NB4 (cell line): ENCODE measurements at regions not wholly inside any gene's neighbourhood (a gene's known extent, or its start where the extent isn't known, plus 50 kb on each side); places are given as distances from the start of the nearest gene placed in this dataset.
A peak's percentile ranks its signal among the peaks of the same experiment; 100 is the strongest.

ENCODE experiments used
- DNase-seq: peaks from one replicate; pipeline ENCODE4 v3.0.0; 2010; ENCODE audit warnings: low read depth
- H3K4me3 ChIP-seq: one replicate; pipeline ENCODE4 v1.5.1; 2011; ENCODE audit warnings: mild to moderate bottlenecking, low read depth, low read length, moderate library complexity
- CTCF ChIP-seq: IDR thresholded peaks from one replicate; pipeline ENCODE4 v1.5.1; 2012; ENCODE audit warnings: low read depth, low read length
- MAX ChIP-seq: IDR thresholded peaks from 2 replicates; pipeline ENCODE4 v1.6.1; 2011; ENCODE audit warnings: low read depth, low read length
- MYC ChIP-seq: IDR thresholded peaks from 2 replicates; pipeline ENCODE4 v1.6.1; 2011; ENCODE audit warnings: low read depth, low read length
- POLR2A ChIP-seq: IDR thresholded peaks from 2 replicates; pipeline ENCODE4 v1.6.1; 2011; ENCODE audit warnings: mild to moderate bottlenecking; ENCODE audit not compliant: insufficient read length; ENCODE audit errors: extremely low read depth

GRCh38 chr2:128640845-128641360 lies 322.2 kb upstream of the HS6ST1 start:
- no peak overlapping the region for H3K4me3 ChIP-seq
- no peak for DNase-seq
- no peak for TF ChIP-seq MAX
- no peak for TF ChIP-seq CTCF
- TF ChIP-seq MYC = no peak
- no peak for TF ChIP-seq POLR2A

DNA sequence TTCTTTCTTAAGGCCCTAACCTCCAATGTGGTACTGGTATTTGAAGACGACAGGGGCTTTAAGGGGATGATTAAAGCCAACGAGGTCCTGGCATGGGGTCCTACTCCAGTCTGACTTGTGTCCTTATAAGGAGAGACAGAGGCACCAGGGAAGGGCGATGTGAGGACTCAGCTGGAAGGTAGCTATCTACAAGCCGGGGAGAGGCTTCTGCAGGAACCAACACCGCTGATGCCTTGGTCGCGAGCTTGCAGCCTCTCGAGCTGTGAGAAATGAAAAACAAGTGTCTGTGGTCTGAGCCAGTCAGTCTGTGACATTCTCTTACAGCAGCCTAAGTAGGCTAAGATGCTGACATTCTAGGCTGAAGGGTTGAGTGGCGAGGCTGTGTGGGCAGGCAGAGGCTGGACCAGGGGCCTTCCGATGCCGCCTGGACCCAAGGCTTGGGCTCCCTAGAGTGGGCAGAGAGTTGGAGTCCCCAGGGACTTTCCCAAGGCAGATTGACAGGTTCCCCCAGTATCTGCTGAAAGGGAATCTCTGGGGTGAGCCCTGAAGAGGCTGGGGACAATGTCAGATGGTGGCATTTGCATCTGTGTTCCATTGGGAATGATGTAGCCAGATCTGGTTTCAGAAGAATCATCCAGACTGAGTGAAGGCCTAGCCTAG lies 322.9 kb upstream of the HS6ST1 start:
- no peak overlapping the region for H3K4me3 ChIP-seq
- no peak for TF ChIP-seq CTCF
- TF ChIP-seq POLR2A = no peak
- TF ChIP-seq MYC = no peak
- TF ChIP-seq MAX = no peak
- DNase-seq = no peak

DNA sequence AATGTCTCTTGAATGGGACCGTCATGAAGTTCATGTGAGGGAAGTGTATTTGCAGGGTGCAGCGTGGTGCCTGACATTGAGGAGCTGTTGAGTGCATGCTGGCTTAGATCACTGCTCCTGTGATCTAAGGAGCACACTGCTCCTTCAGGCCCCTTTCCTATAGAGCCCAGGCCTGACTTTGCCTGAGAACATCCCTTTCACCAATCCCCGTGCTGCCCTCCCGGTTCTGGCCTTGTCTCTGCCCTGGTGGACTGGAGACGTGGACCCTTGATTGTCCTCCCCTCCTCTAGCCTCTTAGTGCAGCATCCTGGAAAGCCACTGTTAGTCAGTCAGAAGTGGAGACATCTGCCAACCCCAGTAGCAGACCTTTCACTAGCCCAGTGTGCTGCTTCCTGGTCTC lies 323.6 kb upstream of the HS6ST1 start:
- H3K4me3 ChIP-seq = no peak overlapping the region
- no peak for TF ChIP-seq MAX
- TF ChIP-seq MYC = no peak
- TF ChIP-seq CTCF = no peak
- TF ChIP-seq POLR2A = no peak
- DNase-seq = no peak

DNA sequence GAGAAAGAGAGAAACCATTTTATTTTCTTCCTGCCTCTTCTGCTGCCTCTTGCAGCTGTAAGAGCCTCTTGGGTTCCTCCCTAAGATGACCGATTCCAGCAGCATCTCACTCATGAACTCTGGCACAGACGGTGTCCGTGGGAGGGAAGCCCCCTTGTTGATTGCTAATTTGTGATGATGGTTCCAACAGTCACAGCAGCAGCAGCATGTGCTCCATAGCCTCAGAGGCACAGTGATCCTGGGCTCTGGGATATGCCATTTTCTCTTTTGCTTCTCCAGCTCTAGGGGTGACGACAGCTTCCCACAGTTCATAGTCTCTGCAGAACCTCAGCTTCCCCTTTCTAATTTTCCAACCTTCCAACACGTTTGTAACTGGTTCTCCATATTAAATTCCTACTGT lies 324.2 kb upstream of the HS6ST1 start:
- H3K4me3 ChIP-seq = no peak overlapping the region
- DNase-seq = peak; percentile 26
- TF ChIP-seq POLR2A = no peak
- TF ChIP-seq CTCF = no peak
- no peak for TF ChIP-seq MYC

GRCh38 chr2:128643221-128644065 lies 324.8 kb upstream of the HS6ST1 start:
- no peak overlapping the region for H3K4me3 ChIP-seq
- DNase-seq = no peak
- TF ChIP-seq POLR2A = no peak
- TF ChIP-seq MAX = no peak
- no peak for TF ChIP-seq MYC
- no peak for TF ChIP-seq CTCF
